ENCODE measurements at regions not wholly inside any gene's neighbourhood (a gene's known extent, or its start where the extent isn't known, plus 50 kb on each side); places are given as distances from the start of the nearest gene placed in this dataset.

GRCh38 chr3:73680391-73681095 is 55.8 kb upstream of the PDZRN3 start:
- no peak overlapping the region for H2AFZ ChIP-seq
- H3K27me3 ChIP-seq (ENCODE audit: insufficient read depth, low read depth), result no peaks in the 10 kb centered on the region
- no peaks in the 10 kb centered on the region for H4K20me1 ChIP-seq (ENCODE audit: insufficient read depth)
- H3K79me2 ChIP-seq (ENCODE audit: low read depth), result no peaks in the 10 kb centered on the region
- H3K4me1 ChIP-seq (replicated peaks; ENCODE audit: insufficient read depth), result no peaks in the 10 kb centered on the region
- H3K27ac ChIP-seq, result no peak overlapping the region
- intact Hi-C loops (cut with micrococcal nuclease; ENCODE audit: unreplicated experiment), result no loop called here
- H3K36me3 ChIP-seq (ENCODE audit: low read depth), result no peaks in the 10 kb centered on the region
- H3K4me2 ChIP-seq, result no peak overlapping the region
- H3K9me2 ChIP-seq (ENCODE audit: insufficient read depth), result no peaks in the 10 kb centered on the region
- no peak for DNase-seq
- H3F3A ChIP-seq (ENCODE audit: insufficient read depth, low read depth), result no peaks in the 10 kb centered on the region
- no TSS peak for BruUV-seq (replicated peaks)
- no peak overlapping the region for H3K4me3 ChIP-seq
- ChIA-PET POLR2A (ENCODE audit: unreplicated experiment) (no interaction called here), CTCF (no interaction called here)
- TF ChIP-seq EZH2 (IDR thresholded peaks at IDR 0.05; ENCODE audit: low read depth), result no peak
- TF ChIP-seq, protein P1, sequence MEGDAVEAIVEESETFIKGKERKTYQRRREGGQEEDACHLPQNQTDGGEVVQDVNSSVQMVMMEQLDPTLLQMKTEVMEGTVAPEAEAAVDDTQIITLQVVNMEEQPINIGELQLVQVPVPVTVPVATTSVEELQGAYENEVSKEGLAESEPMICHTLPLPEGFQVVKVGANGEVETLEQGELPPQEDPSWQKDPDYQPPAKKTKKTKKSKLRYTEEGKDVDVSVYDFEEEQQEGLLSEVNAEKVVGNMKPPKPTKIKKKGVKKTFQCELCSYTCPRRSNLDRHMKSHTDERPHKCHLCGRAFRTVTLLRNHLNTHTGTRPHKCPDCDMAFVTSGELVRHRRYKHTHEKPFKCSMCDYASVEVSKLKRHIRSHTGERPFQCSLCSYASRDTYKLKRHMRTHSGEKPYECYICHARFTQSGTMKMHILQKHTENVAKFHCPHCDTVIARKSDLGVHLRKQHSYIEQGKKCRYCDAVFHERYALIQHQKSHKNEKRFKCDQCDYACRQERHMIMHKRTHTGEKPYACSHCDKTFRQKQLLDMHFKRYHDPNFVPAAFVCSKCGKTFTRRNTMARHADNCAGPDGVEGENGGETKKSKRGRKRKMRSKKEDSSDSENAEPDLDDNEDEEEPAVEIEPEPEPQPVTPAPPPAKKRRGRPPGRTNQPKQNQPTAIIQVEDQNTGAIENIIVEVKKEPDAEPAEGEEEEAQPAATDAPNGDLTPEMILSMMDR (conservative IDR thresholded peaks at IDR 0.05), result no peak
- H3K9me3 ChIP-seq (ENCODE audit: insufficient read depth, low read depth), result no peaks in the 10 kb centered on the region

- Histone ChIP-seq H3K36me3 (ENCODE audit: low read depth) (no peaks in the 10 kb centered on the region), H3F3A (ENCODE audit: insufficient read depth, low read depth) (no peaks in the 10 kb centered on the region), H3K4me2 (no peak overlapping the region), H3K4me3 (no peak overlapping the region), H3K9me3 (ENCODE audit: insufficient read depth, low read depth) (no peaks in the 10 kb centered on the region), H2AFZ (no peak overlapping the region), H3K4me1 (replicated peaks; ENCODE audit: insufficient read depth) (no peaks in the 10 kb centered on the region), H4K20me1 (ENCODE audit: insufficient read depth) (no peaks in the 10 kb centered on the region), H3K27ac (no peak overlapping the region), H3K27me3 (ENCODE audit: insufficient read depth, low read depth) (no peaks in the 10 kb centered on the region), H3K79me2 (ENCODE audit: low read depth) (no peaks in the 10 kb centered on the region), H3K9me2 (ENCODE audit: insufficient read depth) (no peaks in the 10 kb centered on the region)
- intact Hi-C loops (cut with micrococcal nuclease; ENCODE audit: unreplicated experiment), result no loop called here
- ChIA-PET POLR2A (ENCODE audit: unreplicated experiment) (no interaction called here), CTCF (no interaction called here)
- TF ChIP-seq, protein P1 (conservative IDR thresholded peaks at IDR 0.05), result no peak
- no peak for TF ChIP-seq EZH2 (IDR thresholded peaks at IDR 0.05; ENCODE audit: low read depth)
- DNase-seq, result no peak
- no TSS peak for BruUV-seq (replicated peaks)
These were observed 52.7 kb upstream of the PDZRN3 start for GRCh38 chr3:73677336-73678024.

All from PC-9 (cell line).